K562 (cell line): ENCODE measurements at regions not wholly inside any gene's neighbourhood (a gene's known extent, or its start where the extent isn't known, plus 50 kb on each side); places are given as distances from the start of the nearest gene placed in this dataset.

Source experiments
- CAMTA2 ChIP-seq: fragments of 250-450 bp; sonication (Bioruptor Pico); conservative IDR thresholded peaks from 2 replicates; pipeline ENCODE4 v1.5.1; 2022
- CBX3 ChIP-seq, 2 experiments: IDR thresholded peaks; 1 replicate in 1 of 2; 2 replicates in 1 of 2; pipeline ENCODE4 v1.6.1; 2012; ENCODE audit warnings: inconsistent platforms in 2 of 2, low read length in 2 of 2, borderline replicate concordance in 1 of 2, control low read depth in 1 of 2
- CTCF ChIP-seq, 3 experiments: IDR thresholded peaks in 2 of 3; conservative IDR thresholded peaks in 1 of 3; 2 replicates each; pipeline ENCODE4 v1.5.1; 2011 to 2012; ENCODE audit warnings: low read length in 3 of 3, mild to moderate bottlenecking in 3 of 3, control low read depth in 2 of 3, improper control_type of control experiment in 1 of 3, inconsistent platforms in 1 of 3, low read depth in 1 of 3, mixed read lengths in 1 of 3, moderate library complexity in 1 of 3; ENCODE audit not compliant: insufficient read depth in 2 of 3
- NCOA6 ChIP-seq: fragments of 450-650 bp; IDR thresholded peaks from 2 replicates; pipeline ENCODE4 v1.6.1; 2017; ENCODE audit warnings: mild to moderate bottlenecking
- ZNF184 ChIP-seq: sonication (generic); formaldehyde crosslinking; IDR thresholded peaks from 2 replicates; pipeline ENCODE4 v1.5.0; 2020; ENCODE audit warnings: missing genetic modification reagents
- TF ChIP-seq, protein P1 (sequence below): fragments of 450-650 bp; formaldehyde crosslinking; IDR thresholded peaks from 2 replicates; pipeline ENCODE4 v1.4.0; 2020; ENCODE audit warnings: mild to moderate bottlenecking, mixed read lengths
- TF ChIP-seq, protein P2 (sequence below): sonication (generic); formaldehyde crosslinking; IDR thresholded peaks from 2 replicates; pipeline ENCODE4 v1.8.0; 2022; ENCODE audit warnings: missing genetic modification reagents, mild to moderate bottlenecking, borderline replicate concordance

DNA sequence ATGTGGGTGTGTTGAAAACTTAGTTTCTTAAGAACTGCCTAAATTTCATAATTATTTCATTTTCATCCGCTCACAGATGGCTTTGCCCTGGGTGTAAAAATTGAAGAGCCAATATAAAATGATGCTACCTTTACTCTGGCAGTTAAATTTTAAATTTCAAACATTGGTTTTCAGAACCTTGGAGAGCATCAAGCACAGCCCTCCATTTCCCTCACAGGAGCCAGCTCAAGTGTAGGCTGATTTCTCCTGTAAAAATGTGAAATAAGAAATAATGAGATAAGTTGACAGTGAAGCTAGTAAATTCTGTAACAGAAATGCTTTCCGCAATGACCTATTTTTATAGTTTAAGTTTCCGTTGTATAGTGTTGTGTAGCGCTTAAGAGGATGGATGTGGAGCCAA, 53.9 kb upstream of the AKT3 start (continued):
- TF ChIP-seq, protein P1, sequence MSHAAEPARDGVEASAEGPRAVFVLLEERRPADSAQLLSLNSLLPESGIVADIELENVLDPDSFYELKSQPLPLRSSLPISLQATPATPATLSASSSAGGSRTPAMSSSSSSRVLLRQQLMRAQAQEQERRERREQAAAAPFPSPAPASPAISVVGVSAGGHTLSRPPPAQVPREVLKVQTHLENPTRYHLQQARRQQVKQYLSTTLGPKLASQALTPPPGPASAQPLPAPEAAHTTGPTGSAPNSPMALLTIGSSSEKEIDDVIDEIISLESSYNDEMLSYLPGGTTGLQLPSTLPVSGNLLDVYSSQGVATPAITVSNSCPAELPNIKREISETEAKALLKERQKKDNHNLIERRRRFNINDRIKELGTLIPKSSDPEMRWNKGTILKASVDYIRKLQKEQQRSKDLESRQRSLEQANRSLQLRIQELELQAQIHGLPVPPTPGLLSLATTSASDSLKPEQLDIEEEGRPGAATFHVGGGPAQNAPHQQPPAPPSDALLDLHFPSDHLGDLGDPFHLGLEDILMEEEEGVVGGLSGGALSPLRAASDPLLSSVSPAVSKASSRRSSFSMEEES (CRISPR knock-in tag) = no peak
- TF ChIP-seq, protein P2, sequence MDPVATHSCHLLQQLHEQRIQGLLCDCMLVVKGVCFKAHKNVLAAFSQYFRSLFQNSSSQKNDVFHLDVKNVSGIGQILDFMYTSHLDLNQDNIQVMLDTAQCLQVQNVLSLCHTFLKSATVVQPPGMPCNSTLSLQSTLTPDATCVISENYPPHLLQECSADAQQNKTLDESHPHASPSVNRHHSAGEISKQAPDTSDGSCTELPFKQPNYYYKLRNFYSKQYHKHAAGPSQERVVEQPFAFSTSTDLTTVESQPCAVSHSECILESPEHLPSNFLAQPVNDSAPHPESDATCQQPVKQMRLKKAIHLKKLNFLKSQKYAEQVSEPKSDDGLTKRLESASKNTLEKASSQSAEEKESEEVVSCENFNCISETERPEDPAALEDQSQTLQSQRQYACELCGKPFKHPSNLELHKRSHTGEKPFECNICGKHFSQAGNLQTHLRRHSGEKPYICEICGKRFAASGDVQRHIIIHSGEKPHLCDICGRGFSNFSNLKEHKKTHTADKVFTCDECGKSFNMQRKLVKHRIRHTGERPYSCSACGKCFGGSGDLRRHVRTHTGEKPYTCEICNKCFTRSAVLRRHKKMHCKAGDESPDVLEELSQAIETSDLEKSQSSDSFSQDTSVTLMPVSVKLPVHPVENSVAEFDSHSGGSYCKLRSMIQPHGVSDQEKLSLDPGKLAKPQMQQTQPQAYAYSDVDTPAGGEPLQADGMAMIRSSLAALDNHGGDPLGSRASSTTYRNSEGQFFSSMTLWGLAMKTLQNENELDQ = no peak
- TF ChIP-seq CAMTA2 (CRISPR knock-in tag) (no peak), CTCF (IDR thresholded peaks at IDR 0.05 in 2 of 3, conservative IDR thresholded peaks at IDR 0.05 in 1 of 3; ENCODE audit: insufficient read depth in 2 of 3, low read depth in 1 of 3, low read length in 3 of 3) (no peak), ZNF184 (CRISPR knock-in tag) (no peak), NCOA6 (no peak), CBX3 (IDR thresholded peaks at IDR 0.05; ENCODE audit: borderline replicate concordance in 1 of 2, low read length in 2 of 2) (no peak)
